HL-60/S4 treated with phorbol 12-myristate 13-acetate at 8.2 ng/mL for 4 days and 3 days (cell line): ENCODE measurements at regions not wholly inside any gene's neighbourhood (a gene's known extent, or its start where the extent isn't known, plus 50 kb on each side); places are given as distances from the start of the nearest gene placed in this dataset.
"Not testable (repeated sequence)": the region's sequence is repeated elsewhere in the genome, so short reads cannot be mapped to it uniquely, and the experiment has no call there.

ENCODE experiments used
- in situ Hi-C: fragments of 300-500 bp; cut with MboI; formaldehyde crosslinking; loops from 2 replicates; pipeline ENCODE4 v1.15.0; 2022; ENCODE audit warnings: low sequenced_read_pairs

GRCh38 chr3:106114220-106114619 lies 245.4 kb upstream of the CBLB start:
- in situ Hi-C loops, result no loop called here

GRCh38 chr3:106114848-106115247 lies 246.0 kb upstream of the CBLB start:
- in situ Hi-C loops, result no loop called here

DNA sequence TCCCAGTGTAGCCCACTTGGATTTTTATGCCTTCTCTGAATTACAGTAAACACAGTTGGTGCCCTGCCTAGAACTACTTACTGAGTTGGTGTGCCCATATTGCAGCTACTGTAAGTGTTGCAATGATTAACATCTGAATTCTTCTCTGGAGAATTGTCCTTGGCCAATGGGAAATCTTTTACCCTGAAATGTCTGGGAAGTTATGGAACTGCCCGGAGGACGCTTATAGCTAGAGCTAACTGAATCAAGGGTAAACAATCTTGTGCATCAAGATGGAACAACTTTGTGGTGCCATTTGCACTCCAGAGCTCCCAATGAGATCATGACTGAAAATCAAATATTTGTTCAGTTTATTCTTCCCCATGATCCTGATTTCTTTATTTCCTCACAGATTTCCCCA lies 246.7 kb upstream of the CBLB start:
- in situ Hi-C loops, result no loop called here

DNA sequence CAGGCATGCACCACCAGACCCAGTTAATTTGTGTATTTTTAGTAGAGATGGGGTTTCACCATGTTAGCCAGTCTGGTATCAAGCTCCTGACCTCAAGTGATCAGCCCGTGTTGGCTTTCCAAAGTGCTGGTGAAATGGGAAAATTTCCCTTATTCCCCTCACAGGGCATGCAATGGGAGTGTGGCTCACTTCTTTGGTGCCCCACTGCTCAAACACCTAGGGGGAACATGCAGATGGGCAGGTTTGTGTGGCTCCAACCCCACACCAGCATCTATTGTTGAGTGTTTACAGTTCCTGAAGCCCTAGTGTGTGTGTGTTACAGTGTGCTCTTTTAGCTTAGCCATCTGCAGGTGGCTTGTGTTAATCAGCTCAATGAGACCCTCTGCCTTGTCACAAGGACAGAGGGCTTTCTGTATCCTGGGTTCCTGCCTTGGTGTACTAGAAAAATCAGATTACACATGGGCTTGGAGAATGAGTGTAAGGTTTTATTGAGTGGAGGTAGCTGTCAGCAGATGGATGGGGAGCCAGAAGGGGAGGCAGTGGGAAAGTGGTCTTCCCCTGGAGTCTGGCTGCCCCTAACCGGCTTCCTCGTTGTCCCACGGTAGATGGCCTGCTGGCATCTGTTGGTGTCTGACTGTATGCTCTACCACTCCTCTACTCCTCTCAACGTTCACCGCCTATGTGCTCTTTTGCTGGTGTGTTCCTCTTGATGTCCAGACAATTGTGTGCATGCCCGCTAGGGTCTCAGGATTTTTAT lies 248.1 kb upstream of the CBLB start:
- in situ Hi-C loops, result no loop called here

GRCh38 chr3:106117490-106117858 lies 248.7 kb upstream of the CBLB start:
- in situ Hi-C loops, result no loop called here

DNA sequence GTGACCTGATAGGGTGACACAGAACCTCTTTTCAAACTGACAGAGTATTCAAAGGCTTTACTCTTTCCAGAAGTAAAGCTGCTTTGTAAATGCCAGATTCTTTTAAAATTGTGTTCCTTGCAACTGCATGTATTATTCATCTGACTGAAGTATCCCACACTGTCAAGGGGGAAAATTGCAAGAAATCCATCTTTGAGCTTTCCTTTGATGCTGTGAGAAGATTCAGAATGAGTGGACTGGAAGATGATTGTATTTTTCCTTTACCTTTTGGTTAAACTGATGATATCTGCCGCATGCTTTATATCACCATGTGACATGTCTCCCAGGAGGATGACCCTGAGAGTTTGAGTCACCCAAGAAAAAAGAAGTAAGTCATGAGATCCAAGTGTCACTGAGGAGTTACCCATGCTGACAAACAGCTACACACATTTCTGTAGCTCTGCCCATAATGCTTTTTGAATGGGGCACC lies 250.8 kb upstream of the CBLB start:
- in situ Hi-C loops, result no loop called here

DNA sequence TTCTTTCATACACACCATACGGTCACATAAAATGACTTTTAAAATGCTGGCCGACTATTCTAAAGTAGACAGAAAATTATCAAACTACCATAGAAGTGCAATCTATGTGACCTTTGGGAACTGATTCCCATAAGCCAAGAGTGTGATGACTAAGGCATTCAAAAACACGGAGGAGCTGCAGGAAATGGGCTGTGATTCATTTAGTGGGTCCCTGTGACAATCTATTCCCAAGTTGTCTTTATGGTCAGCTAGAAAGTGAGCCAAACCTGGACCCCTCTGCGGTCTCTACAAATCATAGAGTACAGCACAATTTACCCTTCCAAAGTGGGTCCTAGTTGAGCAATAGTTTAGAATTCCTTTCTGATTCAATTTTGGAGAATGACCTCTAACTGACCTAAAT lies 251.5 kb upstream of the CBLB start:
- in situ Hi-C loops, result no loop called here

- in situ Hi-C loops, result no loop called here
Observed at GRCh38 chr3:106121491-106122289, 252.9 kb upstream of the CBLB start.

GRCh38 chr3:106124818-106125217 lies 256.0 kb upstream of the CBLB start:
- in situ Hi-C loops, result no loop called here

- in situ Hi-C loops, result no loop called here
Observed at GRCh38 chr3:106125321-106125720, 256.5 kb upstream of the CBLB start.

DNA sequence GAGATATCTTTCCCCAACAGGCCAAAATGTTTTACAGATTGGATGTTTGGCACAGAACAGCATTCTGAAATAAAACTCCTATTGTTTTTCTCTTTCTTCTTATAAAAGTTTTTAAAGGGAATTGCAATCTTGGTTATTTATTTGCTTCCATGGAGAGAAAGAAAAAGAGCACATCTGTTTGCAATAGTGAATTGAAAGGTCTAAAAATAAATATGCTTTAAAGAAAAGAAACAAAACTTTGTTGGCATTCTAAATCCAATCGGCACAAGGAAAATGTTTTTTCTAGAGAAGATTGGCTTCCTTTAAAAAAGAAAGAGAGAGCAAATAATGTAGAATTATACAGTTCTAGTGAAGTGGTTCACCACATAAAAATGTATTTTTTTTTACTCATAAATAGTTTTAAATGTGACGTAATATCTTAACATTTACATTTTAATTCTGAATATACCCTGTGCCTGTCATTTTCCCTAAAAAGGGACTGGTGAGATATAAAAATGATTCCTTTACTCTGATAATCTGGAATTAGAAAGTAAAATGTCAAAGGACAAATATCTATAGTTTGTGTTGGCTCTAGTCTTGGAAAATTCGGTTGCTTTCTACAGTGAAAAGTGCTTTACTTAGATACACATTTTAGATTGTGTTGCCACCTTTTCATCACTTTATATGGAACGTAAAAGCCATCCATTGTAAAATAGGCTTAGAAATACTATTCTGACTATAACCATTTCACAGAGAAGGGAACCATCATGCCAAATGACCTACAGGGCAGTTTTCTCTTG lies 257.4 kb upstream of the CBLB start:
- in situ Hi-C loops, result no loop called here

DNA sequence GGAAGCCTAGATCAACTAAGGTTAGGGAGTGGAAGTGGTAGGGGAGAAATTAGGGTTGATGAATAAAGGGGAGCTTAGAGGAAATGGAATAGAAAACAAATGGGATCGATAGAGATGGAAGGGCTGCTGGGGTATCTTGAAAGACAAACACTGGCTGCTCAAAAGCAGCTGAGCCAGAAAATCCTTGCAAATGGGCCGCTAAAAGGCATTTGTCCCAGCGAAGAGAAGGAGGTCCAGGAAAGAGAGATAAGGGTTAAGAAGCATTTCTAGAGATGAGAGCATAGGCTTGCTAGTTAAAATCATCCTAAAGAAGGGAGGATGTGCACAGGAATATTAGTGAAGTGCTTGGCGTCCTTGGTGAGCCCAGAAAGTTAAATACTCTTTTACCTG lies 258.0 kb upstream of the CBLB start:
- in situ Hi-C loops, result no loop called here

GRCh38 chr3:106129939-106130338 lies 261.1 kb upstream of the CBLB start:
- in situ Hi-C loops, result no loop called here

GRCh38 chr3:106130384-106131198 lies 261.8 kb upstream of the CBLB start:
- in situ Hi-C loops, result no loop called here

DNA sequence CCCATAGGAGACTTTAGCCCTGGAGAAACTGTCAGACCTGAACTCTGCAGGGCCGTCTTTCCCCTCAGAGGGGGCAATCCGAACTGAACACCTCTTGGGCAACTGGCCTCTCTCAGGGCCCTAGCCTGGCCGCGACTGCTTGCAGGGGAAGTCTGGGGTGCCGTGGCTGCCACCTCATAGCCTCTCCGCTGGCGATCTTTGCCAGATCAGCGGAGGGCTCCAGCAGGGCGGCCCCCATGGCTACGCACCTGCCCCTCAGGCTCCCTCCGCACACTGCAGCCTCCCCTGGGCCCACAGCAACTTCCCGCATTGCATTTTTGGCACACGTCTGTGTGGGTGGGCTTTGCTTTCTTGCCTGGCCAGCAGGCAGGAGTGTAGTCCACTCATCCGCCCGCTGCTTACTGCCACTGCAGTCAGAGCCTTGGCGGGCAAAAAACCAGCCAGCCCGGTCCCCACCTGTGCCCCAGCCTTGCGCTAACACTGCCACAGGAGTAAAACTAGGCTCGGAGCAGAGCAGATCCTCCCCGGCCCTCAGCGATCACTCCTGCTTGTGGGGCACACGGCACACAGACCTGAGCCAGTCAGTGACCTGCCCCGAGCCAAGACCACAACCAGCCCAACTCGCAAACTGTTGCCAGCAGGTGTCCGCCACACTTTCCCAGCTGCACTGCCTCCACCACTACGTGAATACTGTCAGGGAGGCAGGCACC lies 266.8 kb upstream of the CBLB start:
- in situ Hi-C loops, result no loop called here

GRCh38 chr3:106139826-106140225 lies 271.0 kb upstream of the CBLB start:
- in situ Hi-C loops, result no loop called here

DNA sequence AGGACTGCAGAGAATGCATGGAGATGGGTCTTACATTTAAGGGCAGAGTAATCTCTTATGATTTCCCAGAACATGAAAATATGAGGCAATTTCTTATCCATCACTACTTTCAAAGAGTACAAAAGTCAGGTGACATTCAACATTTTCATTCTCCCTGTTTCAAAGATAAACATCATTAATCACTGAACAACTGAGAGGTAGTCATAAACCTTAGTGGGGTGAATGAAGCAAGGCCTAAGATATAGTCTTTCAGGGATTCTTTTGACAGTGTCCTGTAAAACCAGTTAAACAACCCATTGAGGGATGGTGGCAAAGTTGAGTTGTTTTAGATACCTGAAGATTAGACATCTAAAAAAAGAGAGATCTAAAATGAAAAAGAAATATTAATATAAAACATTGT lies 271.6 kb upstream of the CBLB start:
- in situ Hi-C loops, result no loop called here

DNA sequence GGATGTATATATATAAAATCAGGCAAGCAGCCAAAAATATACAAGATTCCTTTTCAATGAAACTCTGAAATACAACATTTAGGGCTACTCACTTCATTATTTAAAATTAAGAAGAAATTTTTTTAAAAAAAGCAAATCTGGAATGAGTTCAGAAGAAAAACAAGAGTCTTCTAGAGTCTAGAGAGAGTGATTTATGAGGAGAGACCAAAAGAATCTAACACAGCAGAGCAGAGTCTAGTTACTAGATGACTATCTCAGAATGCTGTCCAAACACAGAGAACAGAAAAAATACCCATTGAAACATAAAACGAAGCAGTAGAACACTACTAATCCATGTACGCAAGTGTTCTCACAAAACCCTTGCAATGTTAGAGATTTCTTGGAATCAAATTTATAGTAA lies 275.2 kb upstream of the CBLB start:
- in situ Hi-C loops, result no loop called here

- in situ Hi-C loops, result not testable (repeated sequence)
Observed at GRCh38 chr3:106148440-106149082, 279.7 kb upstream of the CBLB start.

DNA sequence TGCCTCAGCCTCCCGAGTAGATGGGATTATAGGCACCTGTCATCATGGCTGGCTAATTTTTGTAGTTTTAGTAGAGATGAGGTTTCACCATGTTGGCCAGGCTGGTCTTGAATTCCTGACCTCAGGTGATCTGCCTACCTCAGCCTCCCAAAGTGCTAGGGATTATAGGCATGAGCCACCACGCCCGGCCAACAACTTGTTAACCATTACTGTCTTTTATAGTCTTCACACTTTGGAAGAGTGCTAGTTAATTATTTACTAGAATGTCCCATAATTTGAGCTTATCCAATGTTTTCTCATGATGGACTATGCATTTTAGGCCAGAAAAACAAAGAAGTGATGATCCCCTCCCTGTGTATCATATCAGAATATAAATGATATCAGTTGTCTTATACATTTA lies 288.6 kb upstream of the CBLB start:
- in situ Hi-C loops, result no loop called here
